ENCODE measurements at regions not wholly inside any gene's neighbourhood (a gene's known extent, or its start where the extent isn't known, plus 50 kb on each side); places are given as distances from the start of the nearest gene placed in this dataset.

DNA sequence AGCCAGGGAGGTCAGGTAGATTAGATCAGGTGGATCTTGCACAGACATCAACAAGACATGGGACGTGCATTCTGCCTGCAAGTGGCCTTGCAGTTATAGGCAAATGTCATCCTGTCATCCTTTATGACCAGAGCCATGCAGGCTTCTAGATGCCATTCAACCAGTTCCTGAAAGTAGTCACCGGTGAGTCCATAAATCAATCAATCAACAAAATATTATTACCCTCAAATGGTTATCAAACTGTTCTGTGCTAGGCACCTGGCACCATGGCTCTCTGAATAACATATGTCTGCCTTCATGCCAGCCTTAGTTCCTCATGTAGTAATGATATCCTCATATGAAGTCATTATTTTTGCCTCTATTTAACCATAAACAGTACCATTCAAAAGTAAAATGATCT, 146.9 kb downstream of the TOMM20 start:
- TF ChIP-seq POLR2AphosphoS5 (IDR thresholded peaks at IDR 0.05; ENCODE audit: low read depth, low read length) (no peak), POLR2A (IDR thresholded peaks at IDR 0.05; ENCODE audit: low read depth, low read length) (0 out of 2 replicates have a peak, but pooled peaks have one; percentile 9), TAF1 (IDR thresholded peaks at IDR 0.05; ENCODE audit: low read depth, low read length) (no peak), POU2F2 (IDR thresholded peaks at IDR 0.05; ENCODE audit: low read depth, low read length) (no peak), PAX5 (IDR thresholded peaks at IDR 0.05; ENCODE audit: insufficient read depth, low read length, severe bottlenecking) (no peak)
